CD4-positive, alpha-beta T cell treated with Interleukin-4 for 4 hours (primary cell): ENCODE measurements at regions not wholly inside any gene's neighbourhood (a gene's known extent, or its start where the extent isn't known, plus 50 kb on each side); places are given as distances from the start of the nearest gene placed in this dataset.

Experiments used
- DNase-seq: peaks from one replicate; pipeline ENCODE4 v3.0.0-alpha.2; 2020

DNA sequence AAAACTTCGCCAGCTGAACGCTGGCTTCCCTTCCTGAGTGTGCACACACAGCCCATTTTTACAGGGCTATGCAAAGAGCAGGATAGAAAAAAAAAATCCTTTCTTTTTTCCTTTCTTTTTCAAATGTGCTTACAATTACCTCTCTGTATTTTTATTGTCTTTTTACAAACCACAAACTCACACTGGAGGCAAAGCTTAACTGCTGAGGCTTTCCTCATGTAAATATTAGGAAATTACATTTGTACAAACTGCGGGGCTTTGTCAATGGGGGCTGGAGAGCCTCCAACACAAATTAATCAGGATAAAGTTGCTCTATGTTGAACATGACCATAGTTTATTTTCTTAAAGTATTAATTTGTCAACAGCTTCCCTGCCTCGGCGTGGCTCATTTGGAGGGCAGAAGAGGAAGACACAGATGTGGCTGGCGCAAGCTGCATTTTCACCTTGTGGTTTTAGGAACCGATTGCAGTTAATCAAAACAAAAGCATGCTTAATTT lies 411.7 kb upstream of the MKI67 start:
- DNase-seq, result no peak

DNA sequence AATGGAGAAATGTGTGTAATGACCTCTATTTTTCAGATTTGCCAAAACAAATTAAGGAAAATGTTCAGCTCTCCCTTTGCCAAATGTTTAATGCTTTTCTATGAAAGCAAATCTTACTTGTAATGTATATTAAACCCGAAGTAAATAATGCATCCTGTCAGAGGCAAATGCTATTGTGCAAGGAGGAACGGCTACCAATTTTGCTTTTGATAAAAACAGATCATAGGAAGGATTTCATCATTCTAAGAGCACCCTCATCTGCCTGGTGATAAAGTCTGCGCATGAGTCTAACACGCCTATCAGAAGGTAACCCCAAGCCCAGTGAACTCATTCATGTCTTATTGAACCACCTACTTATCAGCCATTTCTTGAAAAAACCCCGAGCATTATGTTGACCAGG lies 412.4 kb upstream of the MKI67 start:
- DNase-seq, result no peak

DNA sequence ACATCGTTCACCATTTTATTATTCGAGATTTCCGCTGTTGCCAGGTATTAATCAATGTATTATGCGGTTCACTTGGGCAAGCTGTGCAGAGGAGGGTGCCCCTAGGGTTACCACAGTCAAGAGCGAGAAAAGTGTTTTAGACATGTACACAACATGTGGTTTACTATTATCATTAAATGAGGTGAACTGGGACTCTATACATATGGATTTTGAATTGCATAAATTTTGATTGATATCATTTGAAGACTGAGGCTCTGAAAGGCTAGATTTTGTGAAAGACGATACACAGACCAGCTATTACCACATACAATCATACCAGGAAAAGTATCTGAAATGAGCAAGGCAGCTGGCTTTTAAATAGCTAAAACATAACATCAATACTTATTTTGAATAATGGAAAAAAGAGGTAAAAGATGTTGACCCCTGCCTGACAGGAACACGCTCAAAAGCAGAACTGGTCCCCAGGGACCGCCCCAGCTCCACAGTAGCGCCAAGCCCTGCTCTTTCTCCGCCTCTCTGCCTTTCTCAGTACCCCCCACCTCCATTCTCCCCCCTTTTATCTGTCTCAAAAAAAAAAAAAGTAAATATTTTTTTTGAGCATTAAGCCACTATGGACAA lies 413.4 kb upstream of the MKI67 start:
- no peak for DNase-seq

DNA sequence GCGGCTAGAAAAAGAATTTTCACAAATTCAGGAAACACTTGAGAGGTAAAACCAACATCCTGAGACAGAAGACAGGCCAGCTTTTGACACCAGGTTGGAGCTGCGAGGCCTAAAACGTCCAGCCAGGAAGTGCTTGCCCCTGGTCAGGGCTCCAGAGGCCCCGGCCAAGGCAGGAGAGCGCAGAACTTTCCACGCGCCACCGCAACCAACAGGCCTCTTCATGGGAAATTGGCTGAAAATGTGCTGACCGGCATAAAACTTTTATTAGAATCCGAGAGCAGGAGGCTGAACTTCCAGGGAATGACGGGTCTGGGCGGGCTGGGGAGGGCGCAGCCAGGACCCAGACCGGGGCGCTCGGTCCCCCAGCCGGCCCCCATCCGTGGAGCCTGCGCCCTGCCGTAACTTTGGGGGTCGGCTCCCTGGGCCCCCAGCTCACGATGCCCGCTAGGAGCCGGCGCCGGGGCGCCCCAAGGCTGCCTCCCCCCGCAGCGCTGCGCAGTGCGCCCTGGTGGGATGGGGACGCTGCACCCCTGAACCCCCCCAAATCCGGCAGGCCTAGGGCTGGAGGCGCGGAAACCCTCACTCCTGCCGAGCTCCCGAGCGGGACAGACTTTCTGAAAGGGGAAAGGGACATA lies 414.0 kb upstream of the MKI67 start:
- DNase-seq, result no peak

DNA sequence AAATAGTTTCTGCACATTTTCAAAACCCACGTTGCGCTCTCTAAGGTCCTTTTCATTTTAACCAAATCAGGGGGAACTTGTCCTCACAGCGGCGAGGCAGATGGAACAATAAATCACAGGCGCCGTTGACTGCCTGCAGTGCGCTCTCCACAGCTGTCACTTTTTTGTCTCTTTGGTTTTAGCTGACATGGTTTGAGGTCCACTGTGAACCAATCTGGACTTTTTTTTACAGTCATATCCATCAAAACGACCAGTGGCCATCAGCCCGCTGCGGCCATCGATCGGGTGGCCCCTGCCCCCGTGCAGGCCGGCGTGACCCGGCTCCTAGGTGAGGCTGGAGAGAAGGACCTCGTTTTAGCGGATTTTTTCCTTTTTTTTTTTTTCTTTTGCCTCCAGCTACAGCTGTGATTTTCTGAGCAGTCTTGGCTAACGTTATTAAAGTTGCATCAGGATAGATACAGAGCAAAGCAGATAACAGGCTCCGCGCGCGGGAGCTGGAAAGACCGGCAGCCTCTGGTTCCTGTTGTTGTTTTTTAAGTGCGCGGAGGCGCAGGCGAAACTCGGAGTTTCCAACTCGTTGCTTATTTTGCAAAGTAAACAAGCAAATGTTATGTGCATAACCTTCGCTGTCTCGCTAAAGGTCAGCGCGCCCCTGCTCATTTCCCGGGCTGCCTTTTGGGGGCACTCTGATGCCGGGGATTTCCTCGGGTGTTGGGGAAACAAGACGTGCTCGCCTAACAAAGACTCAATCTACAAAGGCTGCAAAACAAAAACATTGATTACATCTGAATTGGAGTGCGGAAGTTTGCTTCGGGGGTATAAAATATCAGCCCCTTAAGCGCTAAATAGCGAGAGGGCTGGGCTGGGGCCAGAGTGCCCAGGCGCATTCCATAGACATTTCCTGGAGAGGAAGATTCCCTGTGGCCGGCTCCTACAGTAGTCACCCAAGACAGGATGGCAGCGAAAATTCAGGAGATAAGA lies 414.8 kb upstream of the MKI67 start:
- no peak for DNase-seq

DNA sequence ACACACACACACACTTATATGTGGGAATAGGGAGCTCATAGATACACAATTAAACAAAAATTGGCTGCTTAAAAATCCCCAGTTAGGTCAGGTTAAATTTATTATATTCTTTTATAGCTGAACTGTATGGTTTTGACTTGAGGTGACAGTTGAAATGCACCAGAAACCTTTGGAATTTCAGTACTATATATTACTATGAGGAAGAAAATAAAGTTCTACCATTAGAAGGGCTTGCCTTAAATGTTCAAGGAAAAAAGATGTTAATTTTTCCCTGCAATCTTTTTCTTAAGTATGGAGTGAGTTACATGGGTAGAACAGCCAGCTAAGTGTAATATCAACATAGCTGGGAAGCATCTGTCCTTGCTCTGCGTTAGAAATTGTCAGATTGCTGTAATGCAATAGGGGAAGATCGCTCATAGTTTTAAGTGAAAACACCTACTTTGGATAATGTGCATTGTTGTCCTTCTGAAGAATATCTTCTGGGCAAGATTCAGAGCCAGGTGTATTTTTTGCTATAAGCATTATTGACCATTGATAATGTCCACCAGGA lies 415.8 kb upstream of the MKI67 start:
- no peak for DNase-seq

DNA sequence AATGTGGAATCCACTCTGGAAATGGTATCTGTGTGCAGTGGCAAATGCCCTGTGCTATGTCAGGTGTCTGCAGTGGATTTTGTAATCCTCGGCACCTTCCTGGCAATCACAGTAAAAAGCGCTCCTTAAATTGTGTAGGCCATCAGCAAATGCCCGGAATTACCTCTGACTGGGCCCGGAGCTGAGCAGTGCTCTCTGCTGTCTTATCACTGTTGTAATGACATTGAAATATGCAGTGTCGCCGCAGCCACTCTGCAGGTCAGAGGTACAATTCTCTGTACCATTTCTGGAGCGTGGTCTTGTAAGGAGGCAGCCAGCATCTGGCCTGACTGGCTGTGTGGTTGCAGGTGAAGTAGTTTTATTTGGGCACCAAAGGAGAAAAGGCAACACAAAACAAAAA lies 416.4 kb upstream of the MKI67 start:
- no peak for DNase-seq

DNA sequence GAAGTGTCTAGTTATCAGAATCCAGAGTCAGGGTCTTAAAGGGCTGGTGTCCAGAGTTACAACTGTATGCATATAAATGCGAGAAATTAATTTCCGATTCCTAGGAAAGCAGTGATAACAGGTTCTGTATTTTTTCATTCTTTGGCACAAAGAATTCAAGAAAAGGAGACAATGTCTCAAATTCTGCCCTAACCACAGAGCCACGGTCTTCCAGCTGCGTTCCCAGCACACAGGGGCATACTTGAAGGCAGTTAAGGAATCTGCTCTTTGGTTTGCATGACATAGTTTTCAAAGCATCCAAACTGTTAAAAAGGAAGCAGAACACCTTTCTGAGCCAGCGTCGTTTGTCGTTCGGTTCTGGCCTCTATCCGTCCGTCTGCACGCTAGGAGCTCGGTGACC lies 416.9 kb upstream of the MKI67 start:
- no peak for DNase-seq

DNA sequence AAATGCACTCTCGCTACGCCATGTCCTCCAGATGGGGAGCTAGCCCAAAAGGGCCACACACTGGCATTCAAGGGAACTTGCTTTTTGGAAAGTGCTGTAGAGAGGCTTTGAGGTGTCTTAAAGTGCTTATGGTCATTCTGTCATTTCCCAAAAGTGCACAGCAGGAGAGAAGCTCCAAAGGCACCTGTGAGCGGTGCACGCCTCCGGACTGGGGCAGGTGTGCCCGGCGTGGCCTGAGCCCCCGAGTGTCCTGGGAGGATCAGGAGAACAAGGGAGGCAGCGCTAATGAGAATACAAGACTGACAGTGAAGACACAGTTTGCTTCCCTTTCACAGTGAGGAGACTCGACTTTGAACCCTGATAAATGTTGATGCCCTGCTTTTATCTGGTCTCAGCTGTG lies 419.0 kb upstream of the MKI67 start:
- no peak for DNase-seq

DNA sequence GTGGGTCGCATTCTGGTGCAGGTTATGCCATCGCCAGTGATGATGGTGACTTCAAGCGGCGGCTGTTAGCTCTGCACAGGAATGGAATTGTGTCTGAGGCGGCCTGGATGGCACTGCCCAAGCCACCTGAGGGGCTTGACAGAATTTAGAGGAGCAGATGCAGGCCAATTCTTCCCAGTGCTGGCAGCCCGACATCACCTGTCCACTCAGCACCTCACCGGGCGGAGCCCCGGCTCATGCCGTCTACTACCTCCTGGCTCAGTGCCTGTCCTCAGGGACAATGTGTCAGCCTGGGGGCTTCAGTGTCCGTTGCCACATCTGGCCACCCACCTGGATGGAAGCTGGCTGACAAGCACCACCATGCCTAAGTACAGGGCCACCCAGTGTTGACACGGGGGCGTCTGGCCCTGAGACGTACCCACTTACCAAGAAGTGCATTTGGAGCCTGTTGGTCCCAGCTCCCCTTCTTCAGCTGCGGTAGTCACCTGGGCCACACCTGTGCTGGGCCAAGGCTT lies 420.5 kb upstream of the MKI67 start:
- no peak for DNase-seq

DNA sequence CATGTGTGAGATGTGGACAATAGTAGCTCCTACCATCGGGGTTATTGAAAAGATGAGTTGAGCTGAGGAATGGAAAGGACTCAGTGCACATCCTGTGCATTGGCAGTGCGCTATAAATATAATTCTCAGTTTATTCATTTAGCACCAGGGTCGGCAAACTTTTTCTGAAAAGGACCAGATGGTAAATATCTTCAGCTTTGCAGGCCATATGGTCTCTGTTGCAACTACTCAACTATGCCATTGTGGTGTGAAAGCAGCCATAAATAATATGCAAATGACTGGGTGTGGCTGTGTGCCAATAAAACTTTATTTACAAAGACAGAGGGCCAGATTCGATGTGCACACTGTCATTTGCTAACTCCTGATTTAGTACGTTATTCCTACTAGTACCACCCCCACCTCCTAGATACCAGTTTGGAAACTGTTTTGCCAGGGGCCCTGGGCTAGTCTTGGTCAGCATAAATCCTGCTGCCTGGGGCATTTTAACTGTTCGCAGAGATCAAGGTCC lies 422.9 kb upstream of the MKI67 start:
- no peak for DNase-seq

DNA sequence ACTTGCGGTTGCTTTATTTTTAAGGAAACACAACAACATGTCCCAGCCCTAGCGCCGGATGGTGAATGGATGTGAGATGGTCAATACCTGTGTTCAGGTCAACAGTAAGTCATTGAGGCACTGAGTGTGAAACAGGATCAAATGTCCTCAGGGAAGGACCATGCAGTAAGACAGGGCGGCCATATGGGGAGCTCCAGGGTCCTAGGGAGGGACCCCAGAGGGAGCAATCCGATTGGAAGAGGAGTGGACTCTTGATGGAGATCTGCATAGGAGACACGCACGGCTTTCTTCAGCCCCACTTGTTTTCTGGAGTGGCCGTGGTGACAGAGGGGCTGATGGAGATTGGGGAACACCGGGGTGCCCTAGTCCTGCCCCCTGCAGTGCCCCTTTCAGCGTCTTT lies 423.8 kb upstream of the MKI67 start:
- DNase-seq, result no peak

DNA sequence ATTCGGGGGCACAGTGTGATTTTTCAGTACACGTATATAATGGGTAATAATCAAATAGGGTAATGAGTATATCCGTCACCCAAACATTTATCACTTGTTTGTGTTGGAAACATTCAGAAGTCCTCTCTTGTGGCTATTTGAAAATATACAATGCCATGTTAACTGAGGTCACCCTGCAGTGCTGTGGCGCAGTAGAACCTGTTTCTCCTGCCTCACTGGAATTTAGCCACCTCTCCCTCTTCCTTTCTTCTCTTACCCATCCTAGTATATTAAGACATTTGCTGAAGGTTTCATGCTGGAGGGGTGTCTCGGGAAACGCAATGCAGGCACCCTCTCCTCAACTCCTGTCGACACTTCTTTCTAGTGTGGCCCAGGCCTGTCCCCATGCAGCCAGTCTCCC lies 425.3 kb upstream of the MKI67 start:
- DNase-seq, result no peak

DNA sequence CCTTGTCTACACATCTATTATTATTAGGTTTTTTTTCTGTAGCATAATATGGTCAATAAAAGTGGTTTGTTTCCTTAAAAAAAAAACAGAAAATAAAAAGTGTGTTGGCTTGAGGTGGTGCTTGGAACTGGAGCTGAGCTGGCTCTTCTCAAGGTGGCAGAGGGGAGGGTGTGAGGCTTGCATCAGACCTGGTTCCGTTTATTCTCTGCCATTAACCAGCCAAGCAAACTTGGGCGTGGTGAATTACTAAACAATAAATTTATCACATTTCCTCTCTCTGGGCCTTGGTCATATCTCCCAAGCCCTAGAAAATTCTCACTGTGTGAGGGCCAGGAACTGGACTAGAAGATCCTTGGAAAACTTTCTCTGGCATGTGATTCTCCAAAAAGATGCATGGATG lies 427.5 kb upstream of the MKI67 start:
- no peak for DNase-seq

DNA sequence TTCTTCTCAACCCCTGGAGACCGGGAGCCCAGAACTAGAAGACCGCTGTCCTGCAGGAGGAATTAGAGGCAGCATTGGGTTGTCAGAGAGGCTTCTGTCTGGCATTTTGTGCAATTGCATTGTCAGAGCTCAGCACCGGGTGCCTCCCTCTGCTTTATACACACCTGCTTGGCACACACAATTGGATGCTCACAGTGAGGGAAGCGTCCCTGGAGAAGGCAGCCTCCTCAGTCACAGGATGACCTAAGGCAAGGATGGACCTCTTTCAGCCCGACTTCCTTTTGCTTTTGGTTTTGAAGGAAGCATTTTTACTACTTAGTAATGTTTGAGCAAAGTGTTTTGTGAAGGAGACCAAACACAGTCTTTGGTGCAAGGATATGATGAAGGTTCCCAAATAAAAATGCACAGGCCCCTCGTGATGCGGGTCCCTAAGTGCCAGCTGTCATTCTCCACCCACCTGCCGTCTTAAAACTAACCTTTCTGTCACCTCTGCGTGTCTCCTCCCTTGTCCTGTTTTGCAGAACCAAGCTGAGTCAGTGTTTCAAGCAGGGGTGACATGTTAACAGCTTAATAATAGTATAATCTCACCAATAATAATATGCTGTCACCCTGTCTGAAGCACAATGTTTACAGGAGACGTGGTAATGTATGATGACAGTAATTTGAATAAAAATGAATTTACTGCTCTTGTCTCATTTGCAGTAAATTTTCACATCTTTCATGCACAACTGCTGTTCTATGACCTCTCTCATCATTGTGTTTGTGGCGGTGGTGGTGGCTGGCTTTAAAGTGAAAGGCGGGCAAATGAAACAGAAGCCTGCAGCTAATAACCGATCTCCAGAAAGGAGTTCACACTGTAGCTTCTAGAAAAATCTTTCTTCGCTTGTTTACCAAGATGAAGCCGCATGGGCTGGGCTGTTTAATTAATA lies 430.2 kb upstream of the MKI67 start:
- no peak for DNase-seq

DNA sequence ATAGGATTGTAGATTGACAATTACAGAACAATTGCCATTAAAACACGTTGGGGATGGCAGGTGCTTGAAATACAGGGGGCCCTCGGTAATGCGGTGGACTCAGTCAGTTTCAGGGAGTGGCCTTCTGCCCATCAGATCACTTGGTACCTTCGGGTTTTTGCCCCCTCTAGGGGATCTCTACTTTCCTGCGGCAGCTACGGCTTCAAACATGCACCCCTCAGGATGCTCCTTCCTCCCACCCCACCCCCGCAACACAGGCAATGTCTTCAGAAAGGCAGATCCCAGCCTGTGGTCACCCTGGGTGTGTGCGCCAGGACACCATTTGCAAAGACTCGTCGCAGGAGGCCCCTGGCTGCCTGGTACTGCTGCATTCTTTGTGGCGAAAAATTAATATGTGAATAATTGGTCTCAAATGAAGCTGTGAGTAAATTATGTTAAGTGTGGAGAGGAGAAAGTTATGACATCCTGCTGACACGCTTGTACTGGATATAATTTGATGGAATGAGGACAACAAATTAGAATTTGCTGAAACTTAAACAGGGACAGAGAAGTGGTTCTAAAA lies 431.0 kb upstream of the MKI67 start:
- no peak for DNase-seq

DNA sequence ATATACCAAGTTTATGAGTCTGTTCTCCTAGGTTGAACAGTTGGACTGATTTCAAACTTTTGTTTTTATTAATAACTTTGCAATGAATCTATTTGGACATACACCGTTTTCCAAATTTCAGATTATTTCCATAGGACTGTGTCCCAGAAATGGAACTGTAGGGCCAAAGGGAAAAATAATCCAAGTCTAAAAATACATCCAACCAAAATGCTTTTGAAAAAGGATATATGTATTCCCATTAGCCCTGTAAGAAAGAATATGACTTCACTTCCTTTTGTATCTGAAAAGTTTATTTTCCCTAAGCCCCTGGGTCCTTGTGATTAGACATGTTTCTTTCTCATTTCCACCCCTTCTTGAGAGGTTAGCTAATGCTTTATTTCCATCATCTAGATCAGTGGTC lies 434.2 kb upstream of the MKI67 start:
- DNase-seq, result no peak

DNA sequence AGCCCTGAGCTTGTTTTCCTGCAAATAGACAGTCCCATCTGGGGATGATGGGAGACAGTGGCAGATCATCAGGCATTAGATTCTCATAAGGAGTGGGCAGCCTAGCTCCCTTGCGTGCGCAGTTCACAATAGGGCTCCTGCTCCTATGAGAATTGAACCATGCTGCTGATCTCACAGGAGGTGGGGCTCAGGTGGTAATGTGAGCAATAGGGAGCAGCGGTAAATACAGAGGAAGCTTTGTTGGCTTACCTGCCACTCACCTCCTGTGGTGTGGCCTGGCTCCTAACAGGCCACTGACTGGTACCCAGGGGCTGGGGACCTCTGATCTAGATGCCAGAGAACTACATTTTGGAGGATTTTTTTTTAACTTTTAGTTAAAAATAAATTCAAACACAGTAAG lies 434.8 kb upstream of the MKI67 start:
- no peak for DNase-seq

DNA sequence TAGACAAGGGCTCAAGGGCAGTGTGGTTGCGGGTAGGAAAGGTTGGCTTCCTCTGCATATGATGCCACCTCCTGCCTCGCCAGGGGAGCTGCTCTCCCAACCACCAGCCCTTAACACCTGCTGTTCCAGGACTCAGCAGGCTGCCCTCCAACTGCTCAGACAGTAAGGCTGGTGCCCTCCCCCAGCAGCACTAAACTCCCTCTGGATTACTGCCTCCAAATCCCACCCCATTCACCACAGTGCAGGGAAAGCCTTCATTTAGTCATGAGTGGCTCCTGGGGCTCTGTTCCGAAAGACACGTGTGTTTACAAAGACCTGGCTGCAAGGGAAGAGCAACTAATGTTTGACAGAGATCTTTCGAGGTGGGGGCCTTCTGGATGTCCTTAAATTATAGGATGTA lies 437.2 kb upstream of the MKI67 start:
- no peak for DNase-seq

DNA sequence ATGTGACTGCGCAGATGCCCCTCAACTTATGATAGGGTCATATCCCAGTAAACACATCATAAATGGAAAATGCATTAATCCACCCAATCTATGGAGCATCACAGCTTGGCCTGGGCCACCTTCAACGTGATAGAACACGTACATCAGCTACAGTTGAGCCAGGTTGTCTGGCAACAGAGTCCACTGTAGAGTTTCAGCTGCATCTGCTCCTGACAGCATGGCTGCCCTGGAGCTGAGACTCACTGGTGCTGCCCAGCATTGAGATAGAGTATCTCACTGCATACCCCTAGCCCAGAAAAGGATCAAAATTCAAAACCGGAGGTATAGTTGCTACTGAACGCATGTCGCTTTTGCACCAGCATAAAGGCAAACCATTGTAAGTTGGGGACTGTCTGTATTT lies 437.7 kb upstream of the MKI67 start:
- DNase-seq, result no peak

DNA sequence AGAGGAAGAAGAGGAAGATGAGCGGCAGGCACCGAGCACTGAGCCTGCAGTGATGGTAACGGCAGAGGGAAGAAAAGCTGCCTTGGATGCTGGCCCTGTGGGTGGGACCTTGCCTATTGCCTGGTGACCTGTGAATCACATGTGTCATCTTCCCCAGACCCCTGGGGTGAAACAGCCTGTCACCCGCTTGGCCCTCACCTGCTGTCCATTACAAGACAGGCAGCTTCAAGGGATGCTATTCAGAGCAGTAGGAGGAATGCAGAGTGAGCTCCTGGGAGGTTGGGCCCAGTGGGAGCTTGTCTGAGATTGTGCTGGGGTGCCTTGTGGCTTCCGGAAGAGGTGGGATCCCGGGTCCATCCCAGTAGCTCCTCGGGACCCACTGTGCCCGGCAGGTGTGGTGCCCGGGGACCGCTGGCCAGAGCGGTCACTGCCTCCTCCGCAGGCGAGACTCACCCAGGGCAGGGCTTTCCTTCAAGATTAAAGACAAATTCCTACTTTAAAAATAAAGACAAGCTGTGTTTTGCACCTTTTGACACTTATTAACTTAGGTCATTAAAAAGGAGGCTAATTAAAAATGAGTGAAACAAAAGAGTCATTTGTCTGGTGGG lies 440.2 kb upstream of the MKI67 start:
- no peak for DNase-seq
